Nephron progenitor cell (in vitro differentiated cells): ENCODE measurements at regions not wholly inside any gene's neighbourhood (a gene's known extent, or its start where the extent isn't known, plus 50 kb on each side); places are given as distances from the start of the nearest gene placed in this dataset.
A peak's percentile ranks its signal among the peaks of the same experiment; 100 is the strongest.

Source experiments
- DNase-seq: peaks from one replicate; pipeline ENCODE4 v3.0.0; 2021
- H3K27ac Mint-ChIP-seq: 2 replicates; pipeline ENCODE4 v1.8.0; 2021; ENCODE audit warnings: mild to moderate bottlenecking, moderate library complexity, mixed read lengths
- H3K27me3 Mint-ChIP-seq: 2 replicates; pipeline ENCODE4 v1.8.0; 2021; ENCODE audit warnings: mild to moderate bottlenecking, low read depth, mixed read lengths; ENCODE audit not compliant: poor library complexity
- H3K36me3 Mint-ChIP-seq: 2 replicates; pipeline ENCODE4 v1.8.0; 2021; ENCODE audit warnings: low read depth, mixed read lengths
- H3K4me1 Mint-ChIP-seq: 2 replicates; pipeline ENCODE4 v1.8.0; 2021; ENCODE audit warnings: mixed read lengths
- H3K4me3 Mint-ChIP-seq: 2 replicates; pipeline ENCODE4 v1.8.0; 2021; ENCODE audit warnings: mild to moderate bottlenecking, moderate library complexity, mixed read lengths
- H3K9me3 Mint-ChIP-seq: 2 replicates; pipeline ENCODE4 v1.8.0; 2021; ENCODE audit warnings: mild to moderate bottlenecking, moderate library complexity, mixed read lengths
- TF ChIP-seq, protein P1 (sequence below): fragments of 200-600 bp; sonication (generic); IDR thresholded peaks from 2 replicates; pipeline ENCODE4 v1.5.0; 2021; ENCODE audit warnings: antibody characterized with exemption

- TF ChIP-seq, protein P1, sequence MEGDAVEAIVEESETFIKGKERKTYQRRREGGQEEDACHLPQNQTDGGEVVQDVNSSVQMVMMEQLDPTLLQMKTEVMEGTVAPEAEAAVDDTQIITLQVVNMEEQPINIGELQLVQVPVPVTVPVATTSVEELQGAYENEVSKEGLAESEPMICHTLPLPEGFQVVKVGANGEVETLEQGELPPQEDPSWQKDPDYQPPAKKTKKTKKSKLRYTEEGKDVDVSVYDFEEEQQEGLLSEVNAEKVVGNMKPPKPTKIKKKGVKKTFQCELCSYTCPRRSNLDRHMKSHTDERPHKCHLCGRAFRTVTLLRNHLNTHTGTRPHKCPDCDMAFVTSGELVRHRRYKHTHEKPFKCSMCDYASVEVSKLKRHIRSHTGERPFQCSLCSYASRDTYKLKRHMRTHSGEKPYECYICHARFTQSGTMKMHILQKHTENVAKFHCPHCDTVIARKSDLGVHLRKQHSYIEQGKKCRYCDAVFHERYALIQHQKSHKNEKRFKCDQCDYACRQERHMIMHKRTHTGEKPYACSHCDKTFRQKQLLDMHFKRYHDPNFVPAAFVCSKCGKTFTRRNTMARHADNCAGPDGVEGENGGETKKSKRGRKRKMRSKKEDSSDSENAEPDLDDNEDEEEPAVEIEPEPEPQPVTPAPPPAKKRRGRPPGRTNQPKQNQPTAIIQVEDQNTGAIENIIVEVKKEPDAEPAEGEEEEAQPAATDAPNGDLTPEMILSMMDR, result peak; percentile 100
- DNase-seq, result peak; percentile 91
- Mint-ChIP-seq H3K36me3 (no peaks in the 10 kb centered on the region), H3K4me3 (no peak overlapping the region), H3K9me3 (peaks cover 17% of the 10 kb centered on the region), H3K27ac (no peak overlapping the region), H3K4me1 (no peaks in the 10 kb centered on the region), H3K27me3 (peaks cover 41% of the 10 kb centered on the region)
Observed at GRCh38 chr1:5514527-5515183, 477.6 kb downstream of the NPHP4 start.

DNA sequence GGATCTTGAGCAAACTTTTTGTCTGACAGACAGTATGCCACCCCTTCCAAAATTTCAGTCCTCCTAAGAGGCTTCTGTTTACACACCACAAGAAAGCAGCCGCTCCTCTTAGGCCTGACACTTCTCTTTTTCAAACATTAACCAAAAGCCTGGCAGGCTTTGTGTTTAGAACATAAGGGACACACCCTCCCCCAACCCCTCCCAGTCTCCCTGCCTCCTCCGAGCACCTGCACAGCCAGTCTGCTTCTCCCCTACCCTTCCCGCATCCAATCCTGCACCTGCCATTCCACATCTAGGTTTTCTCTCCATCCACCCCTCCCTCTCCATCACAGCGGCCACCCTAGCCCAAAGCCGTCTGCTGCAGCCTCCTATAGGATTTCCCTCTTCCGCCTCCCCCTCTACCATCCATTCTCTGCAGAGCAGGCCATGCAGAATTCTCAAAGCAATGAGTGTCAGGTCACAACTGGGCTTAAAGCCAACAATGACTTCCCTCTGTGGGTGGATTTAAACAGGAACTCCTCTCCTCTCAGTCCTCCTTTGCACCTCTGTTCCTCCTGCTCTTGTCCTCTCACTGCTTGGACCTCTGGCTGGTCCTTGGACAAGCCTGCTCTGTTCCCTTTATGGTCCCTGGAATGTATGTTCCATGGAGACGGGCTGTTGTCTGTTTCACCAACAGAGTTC, 478.2 kb downstream of the NPHP4 start:
- H3K36me3 Mint-ChIP-seq, result no peaks in the 10 kb centered on the region
- DNase-seq, result no peak
- no peaks in the 10 kb centered on the region for H3K4me1 Mint-ChIP-seq
- H3K27me3 Mint-ChIP-seq, result peaks cover 45% of the 10 kb centered on the region
- TF ChIP-seq, protein P1, result no peak
- H3K4me3 Mint-ChIP-seq, result no peak overlapping the region
- no peak overlapping the region for H3K27ac Mint-ChIP-seq
- peaks cover 10% of the 10 kb centered on the region for H3K9me3 Mint-ChIP-seq

- no peak overlapping the region for H3K27ac Mint-ChIP-seq
- no peaks in the 10 kb centered on the region for H3K36me3 Mint-ChIP-seq
- no peak overlapping the region for H3K4me3 Mint-ChIP-seq
- DNase-seq, result no peak
- TF ChIP-seq, protein P1, result no peak
- H3K9me3 Mint-ChIP-seq, result peaks cover 2% of the 10 kb centered on the region
- no peaks in the 10 kb centered on the region for H3K4me1 Mint-ChIP-seq
- peaks cover 53% of the 10 kb centered on the region for H3K27me3 Mint-ChIP-seq
Observed at GRCh38 chr1:5513179-5513578, 479.0 kb downstream of the NPHP4 start.

DNA sequence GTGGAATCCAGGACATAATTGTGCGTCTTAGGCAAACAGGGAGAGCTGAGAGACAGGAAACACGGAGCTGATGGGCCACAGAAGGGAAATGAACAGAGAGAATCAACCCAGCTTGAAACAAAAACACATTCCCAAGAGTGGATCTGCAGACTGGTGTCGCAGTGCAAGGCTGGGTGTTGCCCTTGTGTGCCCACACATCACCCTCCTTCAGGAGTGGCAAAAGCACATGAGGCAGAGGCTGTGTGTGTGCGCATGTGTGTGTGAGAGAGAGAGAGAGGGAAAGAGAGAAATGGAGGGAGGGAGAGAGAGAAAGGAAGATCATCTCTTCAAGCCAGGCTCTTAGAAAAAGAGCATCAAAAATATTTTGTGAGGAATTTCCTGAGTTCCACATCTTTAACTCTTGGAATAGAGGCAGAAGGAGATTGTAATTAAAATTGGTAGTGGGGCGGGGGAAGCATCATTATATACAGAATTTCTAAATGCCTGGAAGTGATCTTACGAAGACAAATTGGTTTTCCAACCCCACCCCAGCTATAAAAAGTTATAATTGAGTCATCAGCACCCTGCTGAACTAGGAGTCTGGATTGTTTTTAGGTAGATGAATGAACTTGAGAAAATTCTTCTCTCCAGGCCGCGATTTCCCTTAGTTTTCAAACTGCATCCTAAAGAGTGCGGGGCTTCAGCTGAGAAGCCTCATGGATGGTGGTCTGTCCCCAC, 480.7 kb downstream of the NPHP4 start:
- H3K27me3 Mint-ChIP-seq, result peaks cover 55% of the 10 kb centered on the region
- no peak overlapping the region for H3K4me3 Mint-ChIP-seq
- H3K4me1 Mint-ChIP-seq, result no peaks in the 10 kb centered on the region
- H3K27ac Mint-ChIP-seq, result no peak overlapping the region
- TF ChIP-seq, protein P1, result no peak
- H3K9me3 Mint-ChIP-seq, result no peaks in the 10 kb centered on the region
- no peaks in the 10 kb centered on the region for H3K36me3 Mint-ChIP-seq
- DNase-seq, result no peak

- no peaks in the 10 kb centered on the region for H3K36me3 Mint-ChIP-seq
- peaks cover 49% of the 10 kb centered on the region for H3K27me3 Mint-ChIP-seq
- no peaks in the 10 kb centered on the region for H3K9me3 Mint-ChIP-seq
- H3K27ac Mint-ChIP-seq, result peak overlapping the region; percentile 68
- no peak overlapping the region for H3K4me3 Mint-ChIP-seq
- no peaks in the 10 kb centered on the region for H3K4me1 Mint-ChIP-seq
- TF ChIP-seq, protein P1, result peak; percentile 97
- peak; percentile 87 for DNase-seq
Observed at GRCh38 chr1:5509664-5510452, 482.4 kb downstream of the NPHP4 start.
